ENCODE measurements at regions not wholly inside any gene's neighbourhood (a gene's known extent, or its start where the extent isn't known, plus 50 kb on each side); places are given as distances from the start of the nearest gene placed in this dataset.

DNA sequence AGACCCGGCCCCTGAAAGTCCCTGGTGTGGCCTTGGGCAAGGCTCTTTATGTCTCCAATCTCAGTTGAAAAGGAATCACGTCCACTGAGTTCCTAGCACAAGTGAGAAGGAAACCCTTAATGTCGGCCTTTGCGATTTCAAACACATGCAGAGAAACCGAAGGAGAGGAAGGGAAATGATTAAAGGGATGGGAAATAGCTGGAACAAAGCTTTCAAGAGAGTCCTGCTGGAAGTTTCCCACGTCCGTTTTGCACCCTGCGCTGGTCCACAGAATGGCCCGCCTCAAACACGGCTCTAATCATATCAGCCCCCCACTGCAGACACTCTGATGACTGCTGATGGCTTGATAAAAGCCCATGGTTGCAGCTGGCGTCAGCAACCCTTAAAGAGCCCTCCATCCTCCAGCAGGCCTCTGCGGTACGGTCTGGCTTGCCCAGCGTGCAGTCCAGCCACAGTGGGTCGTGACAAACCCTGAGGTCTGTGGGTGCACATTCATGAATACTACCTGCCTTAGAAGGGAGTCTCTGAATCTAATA is 765.5 kb upstream of the EEF2KMT start:
- DNase-seq = no peak

GRCh38 chr16:5862103-5862840 is 764.7 kb upstream of the EEF2KMT start:
- no peak for DNase-seq

DNA sequence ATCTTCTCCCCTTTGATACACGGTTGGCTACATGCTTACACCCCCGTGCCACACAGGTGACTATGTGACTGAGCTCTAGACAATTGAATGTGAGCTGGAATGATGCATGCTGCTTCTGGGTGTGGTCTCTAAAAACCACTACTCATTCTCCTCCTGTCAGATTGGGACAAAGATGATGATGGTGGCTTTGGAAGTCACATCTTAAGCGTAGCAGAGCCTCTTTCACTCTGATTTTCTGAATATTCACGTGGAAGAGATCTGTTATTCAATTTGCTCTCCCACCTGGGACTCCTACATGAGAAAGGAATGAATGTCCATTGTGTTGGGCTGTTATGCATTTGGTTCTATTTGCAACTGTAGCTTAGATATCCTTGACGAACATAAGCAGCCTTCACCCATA is 763.6 kb upstream of the EEF2KMT start:
- DNase-seq = no peak

GRCh38 chr16:5858180-5858579 is 760.6 kb upstream of the EEF2KMT start:
- DNase-seq = no peak

GRCh38 chr16:5854027-5854426 is 756.4 kb upstream of the EEF2KMT start:
- no peak for DNase-seq

DNA sequence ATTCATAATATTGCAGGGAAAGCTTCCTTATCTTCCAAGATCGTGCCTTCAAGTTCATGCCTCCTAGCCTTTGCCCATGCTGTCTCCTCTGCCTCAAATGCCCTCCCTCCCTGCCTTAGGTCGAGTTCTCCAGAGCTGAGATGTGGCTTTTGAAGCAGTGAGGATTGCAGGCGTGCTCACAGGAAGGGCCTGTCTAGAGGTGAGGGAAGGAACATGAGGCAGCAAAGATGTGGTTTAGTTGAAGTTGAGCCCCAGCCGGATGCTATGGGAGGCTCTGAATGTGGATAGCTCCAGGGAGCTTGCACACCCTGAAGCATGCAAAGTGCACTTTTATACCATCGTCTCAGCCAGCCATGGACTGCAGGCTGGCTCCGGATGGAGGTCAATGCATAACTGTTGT is 754.6 kb upstream of the EEF2KMT start:
- no peak for DNase-seq

DNA sequence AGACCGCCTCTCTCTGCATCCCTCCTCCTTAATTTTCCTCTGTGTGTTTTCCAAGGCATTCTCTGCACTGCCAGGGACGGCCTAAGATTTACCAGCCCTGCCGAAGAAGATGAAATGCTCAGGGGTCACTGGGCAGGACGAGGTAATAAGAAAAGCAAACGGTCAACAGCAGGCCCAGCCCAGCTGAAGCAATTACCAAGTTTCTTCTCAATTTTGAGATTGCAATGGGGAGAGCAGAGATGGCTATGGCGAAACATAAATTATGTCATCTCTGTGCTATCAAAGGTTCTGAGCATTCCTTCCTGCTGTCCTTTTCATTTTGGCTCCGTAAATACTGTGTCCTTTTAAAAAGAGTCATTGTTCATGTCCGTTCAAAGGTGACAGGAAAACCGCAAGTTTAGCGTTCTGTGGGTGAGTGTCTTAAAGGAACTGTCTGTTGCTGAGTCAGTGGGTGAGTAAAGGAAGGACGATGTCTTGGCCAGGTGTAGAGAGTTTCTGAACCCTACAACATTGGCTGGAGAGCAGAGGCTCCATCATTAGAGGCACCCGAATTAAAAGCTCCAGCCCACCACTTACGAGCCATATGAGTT is 753.9 kb upstream of the EEF2KMT start:
- no peak for DNase-seq

DNA sequence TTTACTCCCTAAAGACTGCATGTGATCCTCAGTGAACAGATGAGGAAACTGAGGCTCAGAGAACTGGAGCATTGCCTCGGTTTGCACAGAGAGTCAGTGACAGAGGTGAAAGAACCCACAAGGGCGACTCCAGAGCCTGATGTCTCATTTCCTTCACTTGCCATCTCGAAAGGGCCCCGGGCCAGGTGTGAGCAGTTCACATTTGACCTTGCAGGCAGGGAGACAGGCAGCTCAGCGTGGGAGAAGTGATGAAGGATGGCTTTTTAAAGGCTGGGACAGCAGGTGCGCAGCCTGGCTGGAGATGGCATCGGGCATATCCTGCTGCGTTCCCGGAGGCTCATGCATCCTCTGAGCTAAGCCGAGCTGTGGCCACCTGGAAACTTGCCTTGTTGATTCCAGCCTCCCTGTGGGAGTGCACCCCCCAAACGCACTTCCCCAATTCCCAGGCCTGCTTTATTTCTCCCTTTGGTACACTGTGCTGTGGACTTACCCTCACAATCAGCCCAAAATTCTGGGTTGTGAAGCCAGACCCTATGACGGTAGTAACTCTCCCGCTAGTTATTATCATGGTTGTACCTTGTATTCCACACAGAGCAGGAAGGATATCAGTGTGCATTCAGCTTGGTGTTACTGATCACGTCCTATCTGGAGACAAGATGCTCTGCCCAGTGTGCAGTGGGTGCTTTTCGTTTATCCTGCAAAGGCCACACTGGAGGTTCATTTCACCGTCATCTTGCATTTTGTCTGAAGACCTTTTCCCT is 753.2 kb upstream of the EEF2KMT start:
- no peak for DNase-seq

- no peak for DNase-seq
Measured at GRCh38 chr16:5845046-5845445, 747.5 kb upstream of the EEF2KMT start.

- no peak for DNase-seq
Measured at GRCh38 chr16:5841974-5842373, 744.4 kb upstream of the EEF2KMT start.

DNA sequence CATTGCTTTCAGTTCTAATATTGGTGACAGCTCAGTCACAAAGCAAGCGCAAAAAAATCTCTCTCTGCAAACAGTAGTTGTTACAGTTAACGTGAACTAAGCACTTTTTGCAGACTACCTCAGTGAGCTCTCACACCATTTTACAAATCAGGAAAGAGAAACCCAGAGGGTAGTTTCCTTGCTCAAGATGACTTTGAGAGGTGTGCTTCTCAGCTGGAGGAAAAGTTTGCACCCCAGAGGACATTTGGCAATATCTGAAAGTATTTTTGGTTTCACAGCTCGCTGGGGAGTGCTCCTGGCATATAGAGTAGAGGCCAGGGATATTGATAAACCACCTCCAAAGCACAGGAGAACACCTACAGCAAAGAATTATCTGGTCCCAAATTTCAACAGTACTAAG is 741.1 kb upstream of the EEF2KMT start:
- DNase-seq = no peak

DNA sequence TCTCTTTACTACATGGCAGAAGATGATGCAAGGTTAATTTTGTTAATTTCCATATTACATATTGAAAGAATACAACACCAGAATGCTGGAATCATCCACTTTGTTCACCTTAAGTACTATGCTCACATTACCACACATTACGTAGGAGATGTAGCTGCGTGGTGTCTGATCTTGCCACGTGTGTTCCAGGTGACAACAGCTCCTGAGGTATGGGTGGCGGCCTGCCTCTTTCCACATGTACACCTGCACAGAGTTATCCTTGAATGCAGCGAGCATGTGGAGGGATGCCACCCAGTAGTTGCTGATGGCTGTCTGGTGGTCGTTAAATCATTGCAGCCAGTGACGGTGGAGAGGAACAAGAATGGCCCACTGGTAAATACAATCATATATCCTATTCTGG is 740.5 kb upstream of the EEF2KMT start:
- no peak for DNase-seq

DNA sequence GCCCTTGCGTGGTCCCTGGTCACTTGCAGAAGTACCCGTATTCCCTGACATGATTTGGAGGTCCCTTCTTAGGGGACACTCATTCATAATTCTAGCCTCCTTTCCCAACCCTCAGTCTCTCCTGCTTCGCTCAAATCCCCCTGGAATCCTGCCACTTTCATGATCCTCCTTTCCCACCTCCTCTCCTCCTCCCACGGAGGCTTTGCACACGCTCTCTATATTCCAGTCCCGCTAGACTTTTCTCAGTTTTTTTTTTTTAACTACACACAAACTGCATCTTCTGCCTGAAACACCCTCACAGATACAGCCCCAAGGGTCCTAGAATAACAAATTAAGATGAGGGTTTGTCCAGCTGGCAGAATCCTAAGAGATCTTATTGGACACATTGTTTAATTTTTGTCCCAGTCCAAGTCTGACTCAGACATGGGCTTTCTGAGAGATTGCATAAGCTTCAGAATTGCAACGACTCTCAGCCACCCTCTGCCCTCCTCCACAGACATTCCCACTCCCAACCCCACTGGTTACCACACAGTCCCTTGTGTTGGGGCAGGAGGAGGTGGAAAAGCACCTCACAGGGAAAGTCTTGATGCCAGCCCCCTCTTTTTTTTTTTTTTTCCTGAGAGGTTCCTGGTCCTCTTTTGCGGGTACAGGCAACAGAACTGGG is 739.5 kb upstream of the EEF2KMT start:
- no peak for DNase-seq

- no peak for DNase-seq
Measured at GRCh38 chr16:5835876-5836275, 738.3 kb upstream of the EEF2KMT start.

DNA sequence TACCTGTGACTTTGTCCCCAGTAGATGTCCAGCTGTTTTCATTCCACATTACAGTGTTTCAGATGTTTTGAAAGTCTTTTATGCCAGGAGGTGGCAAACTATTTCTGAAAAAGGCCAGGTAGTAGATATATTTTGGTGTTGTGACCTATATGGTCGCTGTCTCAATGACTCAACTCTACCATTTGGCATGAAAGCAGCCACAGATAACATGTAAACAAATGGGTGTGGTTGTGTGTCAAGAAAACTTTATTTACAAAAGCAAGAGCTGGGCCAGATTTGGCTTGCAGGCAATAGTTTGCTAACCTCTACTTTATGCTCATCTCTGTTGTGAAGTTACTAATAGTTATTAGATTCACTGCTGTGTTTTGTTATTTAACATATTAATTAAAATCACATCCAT is 728.7 kb upstream of the EEF2KMT start:
- DNase-seq = no peak

- DNase-seq = no peak
Measured at GRCh38 chr16:5820472-5820871, 722.9 kb upstream of the EEF2KMT start.

- DNase-seq = no peak
Measured at GRCh38 chr16:5815570-5816237, 718.1 kb upstream of the EEF2KMT start.

GRCh38 chr16:5801396-5801795 is 703.8 kb upstream of the EEF2KMT start:
- no peak for DNase-seq

GRCh38 chr16:5793556-5793955 is 696.0 kb upstream of the EEF2KMT start:
- DNase-seq = no peak

DNA sequence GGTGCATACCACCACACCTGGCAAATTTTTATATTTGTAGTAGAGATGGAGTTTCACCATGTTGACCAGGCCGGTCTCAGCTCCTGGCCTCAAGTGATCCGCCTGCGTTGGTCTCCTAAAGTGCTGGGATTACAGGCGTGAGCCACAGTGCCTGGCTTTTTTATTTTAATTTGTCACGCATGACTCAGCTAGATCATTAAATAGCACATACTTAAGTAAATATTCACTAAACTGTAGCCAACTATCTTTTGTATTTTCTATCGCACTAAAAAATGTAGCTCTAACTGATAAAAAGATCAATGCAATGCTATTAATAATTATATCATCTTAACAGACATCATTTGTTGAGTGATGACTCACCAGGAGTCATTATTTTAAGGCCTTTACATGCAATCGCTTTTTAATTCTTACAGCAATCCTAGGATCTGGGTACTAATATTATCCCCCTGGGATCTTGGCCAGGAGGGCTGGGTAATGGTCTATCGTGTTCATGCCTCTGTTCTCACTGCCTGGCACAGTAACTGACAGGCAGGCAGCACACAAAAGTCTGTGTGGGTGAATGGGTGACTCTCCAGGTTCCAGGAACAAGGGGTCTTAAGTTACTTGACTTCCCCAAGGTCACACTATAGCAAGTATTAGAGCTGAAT is 693.5 kb upstream of the EEF2KMT start:
- no peak for DNase-seq

DNA sequence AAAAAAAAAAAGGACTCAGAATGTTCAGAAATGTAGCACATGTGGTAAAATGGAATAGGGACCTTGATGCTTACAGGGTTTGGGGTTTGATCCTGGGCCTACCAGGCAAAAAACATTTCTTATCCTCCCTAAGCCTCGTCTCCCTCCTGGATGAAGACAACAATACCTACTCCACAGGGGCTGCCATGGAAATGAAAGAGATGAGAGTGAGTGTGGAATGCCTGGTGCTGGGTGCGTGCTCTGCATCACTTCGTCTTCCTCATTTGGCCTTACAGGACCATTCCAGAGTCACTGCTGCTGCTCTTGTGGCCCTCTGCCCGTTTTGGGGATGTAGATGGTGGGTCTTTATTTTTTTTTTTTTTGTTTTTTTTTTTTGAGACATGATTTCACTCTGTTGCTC is 692.9 kb upstream of the EEF2KMT start:
- DNase-seq = no peak

DNA sequence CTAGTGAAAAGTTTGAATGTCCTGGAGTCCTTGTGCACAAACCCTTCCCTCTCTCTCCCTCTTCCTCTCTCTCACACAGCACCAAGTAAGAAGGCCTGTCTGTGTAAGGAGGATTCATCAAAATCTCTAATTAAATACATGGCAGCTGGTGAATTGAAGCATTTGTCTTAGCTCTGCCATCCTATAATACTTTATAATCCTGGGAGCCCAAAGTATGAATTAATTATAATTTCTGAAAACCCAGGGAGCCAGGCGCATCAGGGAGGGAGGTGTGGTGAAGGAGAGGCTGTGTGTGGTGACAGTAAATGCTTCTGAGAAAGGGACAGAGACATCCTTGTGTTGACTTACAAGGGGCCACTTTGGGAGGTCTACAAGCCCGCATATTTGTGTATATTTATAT is 691.4 kb upstream of the EEF2KMT start:
- DNase-seq = no peak
